OCI-LY1 (cell line): ENCODE measurements at regions not wholly inside any gene's neighbourhood (a gene's known extent, or its start where the extent isn't known, plus 50 kb on each side); places are given as distances from the start of the nearest gene placed in this dataset.

Source experiments
- H2AFZ ChIP-seq: fragments of 200-600 bp; sonication (generic), shearing (Covaris generic); 2 replicates; pipeline ENCODE4 v1.6.0; 2014; ENCODE audit warnings: antibody characterized with exemption, mild to moderate bottlenecking, low read length
- H3F3A ChIP-seq: fragments of 200-600 bp; sonication (generic), shearing (Covaris generic); 2 replicates; pipeline ENCODE4 v1.6.0; 2014; ENCODE audit warnings: mild to moderate bottlenecking, antibody characterized with exemption, low read length, moderate library complexity; ENCODE audit not compliant: insufficient read depth
- H3K27ac ChIP-seq: fragments of 200-600 bp; sonication (generic); 2 replicates; pipeline ENCODE4 v1.5.1; 2014; ENCODE audit warnings: low read length, mixed run types, mild to moderate bottlenecking, low read depth; ENCODE audit not compliant: poor library complexity, severe bottlenecking
- H3K27me3 ChIP-seq: fragments of 200-600 bp; sonication (generic); 2 replicates; pipeline ENCODE4 v1.6.0; 2014; ENCODE audit warnings: antibody characterized with exemption, mild to moderate bottlenecking, low read length, moderate library complexity; ENCODE audit not compliant: insufficient read depth
- H3K36me3 ChIP-seq: fragments of 200-600 bp; sonication (generic); 2 replicates; pipeline ENCODE4 v1.6.1; 2014; ENCODE audit warnings: mild to moderate bottlenecking, antibody characterized with exemption, low read length, moderate library complexity, mixed read lengths; ENCODE audit not compliant: insufficient read depth
- H3K4me1 ChIP-seq: fragments of 200-600 bp; sonication (generic); 2 replicates; pipeline ENCODE4 v1.5.1; 2014; ENCODE audit warnings: mild to moderate bottlenecking, low read length, moderate library complexity; ENCODE audit not compliant: insufficient read depth, severe bottlenecking
- H3K4me2 ChIP-seq: fragments of 200-600 bp; sonication (generic), shearing (Covaris generic); 2 replicates; pipeline ENCODE4 v1.6.1; 2014; ENCODE audit warnings: low read length
- H3K4me3 ChIP-seq: fragments of 200-600 bp; sonication (generic); 2 replicates; pipeline ENCODE4 v1.5.1; 2014; ENCODE audit warnings: low read length, low read depth, mild to moderate bottlenecking, mixed read lengths; ENCODE audit not compliant: poor library complexity, severe bottlenecking
- H3K79me2 ChIP-seq: fragments of 200-600 bp; shearing (Covaris generic); 2 replicates; pipeline ENCODE4 v1.6.1; 2016; ENCODE audit warnings: mixed run types, low read length, mixed read lengths; ENCODE audit not compliant: insufficient read depth
- H3K9ac ChIP-seq: fragments of 200-600 bp; sonication (generic), shearing (Covaris generic); 2 replicates; pipeline ENCODE4 v1.6.1; 2014; ENCODE audit warnings: mild to moderate bottlenecking, low read length, mixed read lengths
- H3K9me2 ChIP-seq: fragments of 200-600 bp; sonication (generic), shearing (Covaris generic); 2 replicates; pipeline ENCODE4 v1.6.1; 2014; ENCODE audit warnings: low read depth, mild to moderate bottlenecking, low read length, mixed read lengths
- H3K9me3 ChIP-seq: fragments of 200-600 bp; shearing (Covaris generic); 2 replicates; pipeline ENCODE4 v1.6.1; 2014; ENCODE audit warnings: low read length, mixed read lengths
- H4K20me1 ChIP-seq: fragments of 200-600 bp; sonication (generic), shearing (Covaris generic); 2 replicates; pipeline ENCODE4 v1.6.0; 2016; ENCODE audit warnings: mild to moderate bottlenecking, low read length; ENCODE audit not compliant: insufficient read depth
- EZH2 ChIP-seq: fragments of 200-600 bp; sonication (generic), shearing (Covaris generic); IDR thresholded peaks from 2 replicates; pipeline ENCODE4 v1.8.0; 2017; ENCODE audit warnings: borderline replicate concordance, mixed run types, mild to moderate bottlenecking, antibody characterized with exemption, low read length, moderate library complexity, mixed read lengths
- TF ChIP-seq, protein P1 (sequence below): fragments of 200-600 bp; sonication (generic), shearing (Covaris generic); IDR thresholded peaks from 2 replicates; pipeline ENCODE4 v1.5.1; 2017; ENCODE audit warnings: mild to moderate bottlenecking, antibody characterized with exemption, low read length, moderate library complexity, mixed read lengths

DNA sequence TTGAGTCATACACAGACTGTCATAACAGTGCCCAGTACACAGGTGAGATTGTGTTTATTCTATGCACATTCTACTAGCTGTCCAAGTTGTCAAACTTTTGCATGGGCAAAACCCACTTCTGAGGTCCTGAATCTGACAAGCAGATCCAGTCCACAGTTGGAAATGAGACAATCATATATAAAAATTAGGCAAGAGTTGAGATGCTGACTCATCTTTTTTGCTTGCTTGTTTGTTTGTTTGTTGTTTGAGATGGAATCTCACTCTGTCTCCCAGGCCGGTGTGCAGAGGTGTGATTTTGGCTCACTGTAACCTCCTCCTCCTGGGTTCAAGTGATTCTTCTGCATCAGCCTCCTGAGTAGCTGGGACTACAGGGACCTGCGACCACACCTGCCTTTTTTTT is 323.8 kb downstream of the RPS4Y2 start:
- no peak overlapping the region for H3K27ac ChIP-seq
- no peak overlapping the region for H2AFZ ChIP-seq
- H3K27me3 ChIP-seq = no peaks in the 10 kb centered on the region
- H3K9me2 ChIP-seq = no peaks in the 10 kb centered on the region
- no peak overlapping the region for H3K4me3 ChIP-seq
- no peaks in the 10 kb centered on the region for H3K9me3 ChIP-seq
- no peaks in the 10 kb centered on the region for H4K20me1 ChIP-seq
- no peaks in the 10 kb centered on the region for H3K36me3 ChIP-seq
- no peaks in the 10 kb centered on the region for H3F3A ChIP-seq
- H3K4me1 ChIP-seq = no peaks in the 10 kb centered on the region
- H3K9ac ChIP-seq = no peak overlapping the region
- TF ChIP-seq, protein P1, sequence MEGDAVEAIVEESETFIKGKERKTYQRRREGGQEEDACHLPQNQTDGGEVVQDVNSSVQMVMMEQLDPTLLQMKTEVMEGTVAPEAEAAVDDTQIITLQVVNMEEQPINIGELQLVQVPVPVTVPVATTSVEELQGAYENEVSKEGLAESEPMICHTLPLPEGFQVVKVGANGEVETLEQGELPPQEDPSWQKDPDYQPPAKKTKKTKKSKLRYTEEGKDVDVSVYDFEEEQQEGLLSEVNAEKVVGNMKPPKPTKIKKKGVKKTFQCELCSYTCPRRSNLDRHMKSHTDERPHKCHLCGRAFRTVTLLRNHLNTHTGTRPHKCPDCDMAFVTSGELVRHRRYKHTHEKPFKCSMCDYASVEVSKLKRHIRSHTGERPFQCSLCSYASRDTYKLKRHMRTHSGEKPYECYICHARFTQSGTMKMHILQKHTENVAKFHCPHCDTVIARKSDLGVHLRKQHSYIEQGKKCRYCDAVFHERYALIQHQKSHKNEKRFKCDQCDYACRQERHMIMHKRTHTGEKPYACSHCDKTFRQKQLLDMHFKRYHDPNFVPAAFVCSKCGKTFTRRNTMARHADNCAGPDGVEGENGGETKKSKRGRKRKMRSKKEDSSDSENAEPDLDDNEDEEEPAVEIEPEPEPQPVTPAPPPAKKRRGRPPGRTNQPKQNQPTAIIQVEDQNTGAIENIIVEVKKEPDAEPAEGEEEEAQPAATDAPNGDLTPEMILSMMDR = no peak
- TF ChIP-seq EZH2 = no peak
- H3K79me2 ChIP-seq = no peaks in the 10 kb centered on the region
- H3K4me2 ChIP-seq = no peak overlapping the region

DNA sequence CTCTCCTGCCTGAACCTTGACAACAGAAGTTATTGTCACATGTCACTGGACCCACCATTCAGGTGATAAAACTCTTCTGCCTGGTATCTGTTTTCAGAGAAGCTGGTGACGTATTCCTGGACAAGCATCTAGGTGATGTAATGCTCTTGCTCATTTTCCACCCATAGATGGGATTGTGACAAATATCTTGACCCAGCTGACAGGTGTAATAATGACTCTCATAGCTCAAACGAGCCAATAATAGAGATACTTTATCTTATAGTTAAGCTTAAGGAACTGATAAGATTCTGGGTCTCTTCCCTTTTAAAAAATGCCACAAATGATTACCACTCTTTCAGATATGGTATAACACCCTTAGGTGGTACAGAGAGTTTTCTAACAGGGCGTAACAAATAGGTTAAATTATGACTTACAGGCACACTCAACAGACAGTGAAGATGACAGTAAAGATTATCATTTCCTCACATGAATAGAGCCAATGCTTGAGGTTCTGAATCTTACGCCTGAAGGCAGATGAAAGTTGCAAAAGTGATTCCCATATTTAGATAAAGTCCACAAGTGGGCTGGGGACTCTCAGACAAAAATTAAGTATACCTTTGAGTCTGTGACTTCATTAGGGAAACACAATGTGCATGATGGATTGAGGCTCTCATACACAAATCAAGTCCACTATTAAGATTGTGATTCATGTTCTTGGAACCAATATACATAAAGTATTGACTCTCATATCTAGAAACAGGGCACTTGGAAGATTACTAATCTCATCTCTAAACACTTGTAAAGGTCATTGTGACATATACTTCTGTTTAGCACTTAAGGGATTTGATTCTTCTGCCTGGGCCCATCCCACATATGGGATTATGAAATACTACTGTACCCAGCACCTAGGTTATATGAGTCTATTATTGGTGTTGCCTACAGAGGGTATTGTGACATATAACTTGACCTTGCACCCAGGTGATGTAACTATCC is 326.0 kb downstream of the RPS4Y2 start:
- no peaks in the 10 kb centered on the region for H3K36me3 ChIP-seq
- TF ChIP-seq, protein P1 = no peak
- TF ChIP-seq EZH2 = no peak
- no peaks in the 10 kb centered on the region for H4K20me1 ChIP-seq
- H3K4me3 ChIP-seq = no peak overlapping the region
- H3K79me2 ChIP-seq = no peaks in the 10 kb centered on the region
- H3K27me3 ChIP-seq = no peaks in the 10 kb centered on the region
- H3K9me2 ChIP-seq = no peaks in the 10 kb centered on the region
- H3F3A ChIP-seq = no peaks in the 10 kb centered on the region
- no peaks in the 10 kb centered on the region for H3K4me1 ChIP-seq
- no peak overlapping the region for H3K9ac ChIP-seq
- no peak overlapping the region for H2AFZ ChIP-seq
- no peaks in the 10 kb centered on the region for H3K9me3 ChIP-seq
- H3K27ac ChIP-seq = no peak overlapping the region
- no peak overlapping the region for H3K4me2 ChIP-seq

DNA sequence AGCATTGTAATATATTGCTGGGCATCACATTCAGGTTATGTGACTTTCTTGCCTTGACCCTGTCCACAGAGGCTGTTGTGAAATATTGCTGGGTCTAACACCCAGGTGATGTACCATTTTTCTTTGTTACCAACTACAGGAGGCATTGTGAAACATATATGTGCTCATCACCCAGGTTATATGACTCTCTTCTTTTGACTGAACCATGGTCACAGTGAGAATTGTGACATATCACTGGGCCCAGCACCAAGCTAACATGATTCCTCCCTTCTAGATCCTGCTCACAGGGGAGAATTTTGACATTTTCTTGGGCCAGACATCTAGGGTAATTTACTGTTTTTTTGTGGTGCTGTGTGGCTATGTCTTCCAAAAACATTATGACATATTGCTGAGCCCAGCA is 326.7 kb downstream of the RPS4Y2 start:
- Histone ChIP-seq H3K9me2 (no peaks in the 10 kb centered on the region), H4K20me1 (no peaks in the 10 kb centered on the region), H3K36me3 (no peaks in the 10 kb centered on the region), H3K79me2 (no peaks in the 10 kb centered on the region), H3F3A (no peaks in the 10 kb centered on the region), H3K4me2 (no peak overlapping the region), H2AFZ (no peak overlapping the region), H3K4me3 (no peak overlapping the region), H3K27me3 (no peaks in the 10 kb centered on the region), H3K27ac (no peak overlapping the region), H3K9me3 (no peaks in the 10 kb centered on the region), H3K9ac (no peak overlapping the region), H3K4me1 (no peaks in the 10 kb centered on the region)
- TF ChIP-seq EZH2 = no peak
- TF ChIP-seq, protein P1 = no peak
